IPS-NIHi7 (cell line): ENCODE measurements at regions not wholly inside any gene's neighbourhood (a gene's known extent, or its start where the extent isn't known, plus 50 kb on each side); places are given as distances from the start of the nearest gene placed in this dataset.
"Not testable (repeated sequence)": the region's sequence is repeated elsewhere in the genome, so short reads cannot be mapped to it uniquely, and the experiment has no call there.

Experiments used
- DNase-seq: peaks from one replicate; pipeline ENCODE4 v3.0.0; 2012; ENCODE audit warnings: mixed read lengths; ENCODE audit errors: extremely low spot score

DNA sequence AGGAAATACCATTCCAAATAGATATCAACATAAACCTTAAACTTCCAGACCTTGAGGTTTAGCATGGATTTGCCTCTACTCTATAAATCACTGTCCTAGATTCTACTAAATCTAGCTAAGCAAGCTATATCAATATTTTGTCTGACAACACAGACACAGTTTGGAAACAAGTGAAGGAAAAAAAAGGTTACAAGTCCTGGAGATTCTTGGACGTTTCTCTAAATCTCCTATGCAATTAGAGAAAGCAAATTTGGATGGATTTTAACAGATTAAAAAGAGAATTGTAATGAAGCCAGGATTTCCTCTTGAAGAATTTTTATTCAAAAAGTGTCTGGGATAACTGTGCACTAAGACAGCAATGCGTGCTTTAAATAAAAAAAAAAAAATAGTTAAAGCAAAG lies 441.1 kb upstream of the DPH6 start:
- DNase-seq, result no peak

DNA sequence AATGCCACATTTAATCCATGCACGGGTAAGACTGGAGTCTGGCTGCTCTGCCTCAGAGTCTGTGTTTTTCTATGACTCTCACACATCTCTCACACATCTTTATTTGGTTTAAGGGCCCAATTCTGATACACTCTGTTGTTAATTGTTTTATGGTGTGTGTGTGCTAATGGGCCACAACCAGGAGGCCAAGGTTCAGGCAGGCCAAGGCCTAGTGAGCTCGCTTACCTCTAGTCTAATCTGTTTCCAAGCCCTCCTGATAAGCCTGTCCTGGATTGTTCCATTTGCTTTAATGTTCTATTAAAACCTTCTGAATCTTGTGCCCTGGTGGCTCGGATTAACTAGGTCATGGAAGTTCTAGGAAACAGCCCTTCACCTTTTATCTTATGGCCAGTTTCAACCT lies 445.4 kb upstream of the DPH6 start:
- no peak for DNase-seq

- DNase-seq, result no peak
Measured at GRCh38 chr15:35992791-35993190, 446.8 kb upstream of the DPH6 start.

DNA sequence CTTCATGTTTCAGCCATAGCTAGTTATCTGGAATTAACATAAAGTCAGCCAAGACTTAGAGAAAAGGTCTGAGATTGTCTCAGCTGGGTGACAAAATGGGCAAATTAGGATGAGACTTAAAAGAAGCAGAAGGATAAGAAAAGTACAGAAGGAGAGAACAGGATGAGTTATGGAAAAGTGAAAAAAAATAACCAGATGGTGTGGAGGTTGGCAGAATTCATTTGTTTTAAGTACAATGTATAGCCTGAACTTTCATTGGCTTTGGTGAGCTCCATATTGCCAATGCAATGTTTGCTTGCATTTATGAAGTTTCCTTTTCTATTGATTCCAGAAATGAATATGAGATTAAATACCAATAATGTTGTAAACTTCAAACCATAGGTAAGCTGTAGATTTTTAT lies 447.2 kb upstream of the DPH6 start:
- DNase-seq, result no peak

- DNase-seq, result no peak
Measured at GRCh38 chr15:35994876-35995275, 448.9 kb upstream of the DPH6 start.

DNA sequence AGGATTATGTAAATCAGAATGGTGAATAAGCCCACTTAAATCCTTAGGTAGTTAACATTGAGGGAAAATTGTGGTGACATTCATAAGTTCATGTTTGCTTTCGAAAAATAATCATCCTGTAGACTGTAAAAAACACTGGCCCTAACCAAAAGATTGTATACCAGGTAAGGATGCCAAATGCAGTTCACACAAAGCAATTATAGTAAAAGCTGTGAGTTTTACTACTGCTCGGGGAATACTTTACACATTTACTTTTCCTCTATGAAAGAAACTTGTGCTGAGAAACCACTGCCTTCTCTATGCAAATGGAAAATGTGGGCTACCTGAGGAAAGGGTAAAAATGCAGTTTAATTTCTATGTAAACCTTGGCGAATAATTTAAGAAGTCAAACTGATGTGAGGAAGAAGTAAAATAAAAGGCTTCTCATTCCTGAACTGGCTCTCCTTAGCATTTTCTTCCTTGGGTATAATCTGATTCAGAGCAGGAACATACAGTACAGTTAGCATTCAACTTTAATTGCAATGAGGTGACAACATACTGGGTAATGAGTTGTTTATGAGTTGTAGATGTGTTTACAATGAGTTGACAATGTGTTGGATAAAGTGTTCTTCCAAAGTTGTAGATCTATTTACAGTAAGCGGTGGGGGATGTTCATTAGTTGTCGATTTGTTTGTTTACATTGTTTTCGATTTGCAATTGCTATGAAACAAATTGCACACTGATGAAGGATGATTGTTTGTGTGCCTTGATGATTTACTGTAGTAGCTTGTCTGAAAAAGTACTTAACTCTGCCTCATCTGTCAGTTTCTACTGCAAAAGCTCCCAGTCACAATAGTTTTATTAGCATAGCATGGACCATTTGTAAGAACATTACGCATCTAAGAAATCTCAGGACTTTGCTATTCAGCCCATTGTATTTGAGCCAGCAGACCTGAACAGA lies 453.0 kb upstream of the DPH6 start:
- no peak for DNase-seq

GRCh38 chr15:36004891-36005490 lies 459.0 kb upstream of the DPH6 start:
- DNase-seq, result no peak

DNA sequence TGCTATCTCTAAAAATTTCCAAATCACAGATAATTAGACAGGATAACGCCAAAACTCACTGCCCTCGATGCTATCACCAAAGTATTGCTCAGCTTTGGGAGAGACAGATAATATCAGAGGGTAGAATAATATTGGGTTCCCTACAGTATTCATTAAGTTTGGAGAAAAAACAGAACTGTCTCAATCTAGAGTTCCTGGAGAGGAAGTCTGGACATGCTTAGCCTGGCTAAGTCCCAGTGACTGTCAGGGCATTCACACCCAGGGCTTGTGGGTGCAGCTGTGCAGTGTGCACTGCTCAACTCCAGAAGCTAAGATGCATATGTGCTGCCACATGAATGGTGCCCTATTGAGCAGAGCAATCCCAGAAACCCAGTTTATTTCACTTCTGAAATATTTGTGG lies 459.6 kb upstream of the DPH6 start:
- no peak for DNase-seq

GRCh38 chr15:36007699-36008098 lies 461.7 kb upstream of the DPH6 start:
- no peak for DNase-seq

DNA sequence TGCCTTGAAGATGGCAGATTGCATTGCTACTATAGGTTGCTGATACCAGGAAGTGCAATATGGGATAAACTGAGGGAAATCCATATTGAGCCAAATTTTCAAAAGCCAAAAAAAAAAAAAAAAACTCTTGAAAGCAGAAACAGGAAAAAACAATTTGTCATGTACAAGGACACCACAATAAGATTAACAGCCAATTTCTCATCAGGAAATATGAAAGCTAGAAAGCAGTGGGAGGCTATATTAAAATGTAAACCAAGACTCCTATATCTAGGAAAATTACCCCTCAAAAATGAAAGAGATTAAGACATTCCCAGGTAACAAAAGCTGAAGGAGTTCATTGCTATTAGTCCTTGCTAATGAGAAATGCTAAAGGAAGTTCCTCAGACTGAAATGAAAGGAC lies 462.8 kb upstream of the DPH6 start:
- no peak for DNase-seq

DNA sequence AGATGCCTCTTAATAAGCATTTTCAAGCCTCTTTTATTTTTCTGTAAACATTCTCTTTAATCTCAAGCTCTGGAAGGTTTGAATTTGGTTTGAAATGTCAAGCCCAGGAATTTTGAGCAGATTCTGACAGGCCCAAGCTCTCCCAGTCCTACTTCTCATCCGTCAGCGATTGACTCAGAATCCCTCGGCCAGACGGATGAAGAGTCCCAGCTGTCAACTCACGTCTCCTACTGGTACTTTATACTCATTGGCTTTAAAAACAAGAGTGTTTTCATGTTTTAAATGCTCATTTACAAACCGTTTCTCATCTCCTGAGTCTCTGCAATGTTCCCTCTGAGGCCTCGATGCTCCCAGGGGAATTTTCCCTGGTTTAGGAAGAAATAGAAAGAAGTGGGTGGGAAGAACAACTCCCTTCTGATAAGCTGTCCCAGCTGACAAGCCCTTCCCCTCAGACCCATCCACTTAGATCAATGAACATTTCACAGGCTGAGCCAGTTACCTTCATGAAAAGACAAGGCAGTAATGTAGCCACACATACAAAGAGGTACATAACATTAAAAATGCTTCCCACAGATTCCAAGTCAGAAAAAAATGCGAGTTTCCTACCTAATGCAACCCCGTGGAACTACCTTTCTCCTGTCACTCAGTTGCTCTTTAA lies 478.2 kb upstream of the DPH6 start:
- DNase-seq, result no peak

GRCh38 chr15:36026627-36027283 lies 480.8 kb upstream of the DPH6 start:
- DNase-seq, result no peak

DNA sequence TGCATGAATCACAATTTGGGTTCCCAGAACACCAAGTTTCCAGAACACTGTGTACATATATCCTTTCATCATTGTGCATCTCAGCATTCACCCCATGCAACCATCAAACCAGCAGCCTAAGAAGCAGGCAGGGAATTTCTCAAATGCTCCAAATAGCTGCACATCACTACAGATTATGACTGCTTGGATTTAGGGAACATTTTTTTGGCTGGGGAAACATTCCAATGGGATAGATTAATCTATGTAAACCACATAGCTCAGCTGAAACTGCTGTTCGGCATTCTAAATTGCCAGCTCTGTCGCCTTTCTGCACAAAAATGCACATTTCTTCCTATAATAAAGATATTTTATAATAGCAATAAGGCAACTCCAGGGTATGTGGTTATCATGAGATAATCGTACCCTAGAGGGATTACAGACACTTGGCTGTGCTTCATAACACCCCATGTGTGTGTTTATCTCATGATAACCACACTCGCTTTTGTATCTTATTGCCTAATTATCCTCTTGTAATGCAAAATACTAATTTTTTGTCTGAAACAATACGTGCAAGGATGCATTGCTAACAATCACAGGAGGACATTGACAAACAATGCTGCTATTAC lies 483.7 kb upstream of the DPH6 start:
- DNase-seq, result no peak

- DNase-seq, result peak; percentile 29
Measured at GRCh38 chr15:36039996-36040572, 494.1 kb upstream of the DPH6 start.

- DNase-seq, result not testable (repeated sequence)
Measured at GRCh38 chr15:36047018-36047716, 501.2 kb upstream of the DPH6 start.

GRCh38 chr15:36050899-36051298 lies 504.9 kb upstream of the DPH6 start:
- peak; percentile 24 for DNase-seq

DNA sequence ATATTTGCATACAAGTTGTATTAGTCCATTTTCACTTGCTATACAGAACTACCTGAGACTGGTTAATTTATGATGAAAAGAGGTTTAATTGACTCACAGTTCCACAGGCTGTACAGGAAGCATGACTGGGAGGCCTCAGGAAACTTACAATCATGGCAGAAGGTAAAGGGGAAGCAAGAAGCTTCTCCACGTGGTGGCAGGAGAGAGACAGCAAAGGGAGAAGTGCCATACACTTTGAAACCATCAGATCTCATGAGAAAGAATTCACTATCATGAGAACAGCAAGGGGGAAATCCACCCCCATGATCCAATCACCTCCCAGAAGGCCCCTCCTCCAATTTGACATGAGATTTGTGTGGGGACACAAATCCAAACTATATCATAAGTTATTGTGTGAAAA lies 506.7 kb upstream of the DPH6 start:
- not testable (repeated sequence) for DNase-seq

DNA sequence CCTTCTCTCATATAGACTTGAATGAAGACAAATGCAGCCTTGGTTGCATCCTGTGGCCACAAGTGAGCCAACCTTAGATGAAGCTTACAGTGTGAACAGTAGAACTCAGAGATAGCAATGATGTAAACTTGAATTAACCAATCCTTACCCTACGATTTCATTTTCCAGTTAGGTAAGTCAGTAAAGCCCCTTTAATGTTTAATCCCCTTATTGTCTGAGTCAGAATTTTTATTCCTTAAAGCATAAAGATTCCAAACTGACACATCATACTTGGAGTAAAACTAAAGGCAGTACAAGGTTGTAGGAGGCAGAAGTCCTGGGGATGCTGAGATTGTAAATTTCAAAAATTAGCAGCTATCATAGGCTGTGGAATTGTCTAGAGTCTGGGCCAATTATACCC lies 507.8 kb upstream of the DPH6 start:
- no peak for DNase-seq

DNA sequence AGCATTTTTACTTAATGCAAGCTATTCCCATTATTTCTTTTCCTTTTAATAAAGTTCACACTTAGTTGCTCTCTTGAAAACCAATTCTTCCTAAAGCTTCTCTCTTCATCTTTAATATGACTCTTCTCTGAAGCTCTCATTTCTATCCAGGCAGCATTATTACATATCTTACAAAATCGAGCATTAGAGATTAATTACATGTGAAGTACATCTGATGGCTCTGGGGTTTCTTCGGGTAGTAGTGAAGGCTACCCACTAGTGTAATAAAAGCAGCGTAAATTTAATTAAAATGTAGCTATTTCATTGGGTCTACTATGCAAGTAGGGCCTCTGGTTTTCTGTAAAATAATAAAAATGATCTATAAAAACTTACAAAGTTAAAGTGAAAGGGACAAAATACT lies 513.6 kb upstream of the DPH6 start:
- no peak for DNase-seq

DNA sequence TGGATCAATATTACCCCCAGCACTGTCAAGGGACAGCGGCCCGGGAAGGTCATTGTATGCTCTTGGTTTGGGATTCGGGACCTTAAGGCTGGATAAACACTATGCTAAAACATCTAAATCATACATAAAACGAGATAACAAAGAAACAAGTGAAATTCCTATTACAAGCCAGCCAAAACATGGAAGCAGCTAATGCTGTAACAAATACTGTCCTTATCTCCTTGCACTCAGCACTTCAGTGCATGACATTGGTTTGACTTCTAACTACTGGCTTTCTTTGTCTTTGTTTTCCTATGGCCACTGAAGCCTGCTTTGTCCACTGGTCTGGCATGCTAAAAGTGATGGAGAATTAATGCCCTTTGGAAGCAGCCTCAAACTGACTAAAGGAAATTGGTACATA lies 516.4 kb upstream of the DPH6 start:
- DNase-seq, result no peak

- no peak for DNase-seq
Measured at GRCh38 chr15:36066757-36067156, 512.7 kb upstream of the CDIN1 start.
